Central memory CD8-positive, alpha-beta T cell (primary cell): ENCODE measurements at regions not wholly inside any gene's neighbourhood (a gene's known extent, or its start where the extent isn't known, plus 50 kb on each side); places are given as distances from the start of the nearest gene placed in this dataset.
"Not testable (repeated sequence)": the region's sequence is repeated elsewhere in the genome, so short reads cannot be mapped to it uniquely, and the experiment has no call there.

ENCODE experiments used
- ATAC-seq: fragments of 150-1000 bp; cut with Tn5 transposase; replicated peaks from 2 replicates; pipeline ENCODE4 v1.10.0; 2022; ENCODE audit warnings: mild to moderate bottlenecking, moderate FRiP score, moderate number of reproducible peaks; ENCODE audit not compliant: poor library complexity, severe bottlenecking; ENCODE audit errors: extremely low read depth
- DNase-seq, 2 donors: peaks; one replicate each; pipeline ENCODE4 v3.0.0; 2021; ENCODE audit warnings: low spot score in 2 of 2
- H3K27ac Mint-ChIP-seq: one replicate; pipeline ENCODE4 v1.8.0; 2022; ENCODE audit warnings: low read depth, mild to moderate bottlenecking, moderate library complexity, mixed read lengths
- H3K27me3 Mint-ChIP-seq: one replicate; pipeline ENCODE4 v1.8.0; 2022; ENCODE audit warnings: mixed read lengths
- H3K36me3 Mint-ChIP-seq: one replicate; pipeline ENCODE4 v1.8.0; 2022; ENCODE audit warnings: mild to moderate bottlenecking, moderate library complexity, mixed read lengths; ENCODE audit not compliant: insufficient read depth
- H3K4me1 Mint-ChIP-seq: one replicate; pipeline ENCODE4 v1.8.0; 2022; ENCODE audit warnings: mixed read lengths
- H3K4me3 Mint-ChIP-seq: one replicate; pipeline ENCODE4 v1.8.0; 2022; ENCODE audit warnings: mild to moderate bottlenecking, moderate library complexity, mixed read lengths
- H3K9me3 Mint-ChIP-seq: one replicate; pipeline ENCODE4 v1.8.0; 2022; ENCODE audit warnings: mixed read lengths

DNA sequence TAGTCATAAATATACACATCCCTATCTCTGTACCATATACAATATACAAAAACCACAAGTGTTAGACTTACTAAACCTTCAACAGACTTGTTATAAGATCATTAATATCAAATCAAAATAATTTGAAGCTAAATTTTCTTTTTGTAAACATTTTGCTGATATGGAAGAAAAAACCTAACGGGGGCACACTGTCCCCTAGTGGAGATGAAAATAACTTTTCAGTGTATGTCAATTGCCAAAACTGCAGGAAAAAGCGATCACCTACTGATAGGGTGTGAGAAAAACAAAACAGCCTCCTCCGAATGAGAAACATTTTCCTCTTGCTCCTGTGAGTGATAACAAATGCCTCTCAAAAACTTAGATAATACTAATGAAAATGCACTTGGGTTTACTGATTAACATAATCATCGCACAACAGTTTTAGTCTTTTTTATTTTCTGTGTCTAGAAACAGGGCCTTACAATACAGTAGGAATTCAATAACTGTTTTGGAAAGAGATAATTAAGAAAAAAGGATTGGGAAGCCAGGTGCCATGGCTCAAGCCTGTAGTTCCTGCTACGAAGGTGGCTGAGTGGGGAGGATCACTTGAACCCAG, 322.7 kb downstream of the CRPPA start:
- Mint-ChIP-seq H3K9me3 (no peaks in the 10 kb centered on the region), H3K4me3 (no peak overlapping the region), H3K27ac (no peak overlapping the region), H3K36me3 (no peaks in the 10 kb centered on the region), H3K4me1 (no peaks in the 10 kb centered on the region), H3K27me3 (peaks cover 27% of the 10 kb centered on the region)
- DNase-seq: no peak
- ATAC-seq: no peak

DNA sequence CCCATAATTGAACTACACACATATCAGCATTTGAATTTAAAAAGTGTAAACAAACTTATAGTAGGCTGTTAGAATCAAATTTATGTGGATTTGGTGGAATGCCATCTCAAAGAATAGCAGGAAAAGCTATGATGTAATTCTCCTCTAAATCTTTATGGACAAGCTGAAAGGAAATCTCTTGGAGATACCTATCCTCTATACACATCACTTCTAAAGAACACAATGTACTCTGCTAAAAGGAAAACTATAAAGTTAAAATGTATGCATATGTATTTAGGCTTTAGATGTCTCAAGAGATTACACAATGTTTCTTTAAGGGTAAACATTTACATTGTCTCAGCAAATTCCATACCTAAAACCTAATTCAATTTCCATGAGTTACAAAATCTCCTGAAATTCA, 323.3 kb downstream of the CRPPA start:
- H3K9me3 Mint-ChIP-seq: no peaks in the 10 kb centered on the region
- no peak for ATAC-seq
- DNase-seq: no peak

GRCh38 chr7:16095171-16095950, 326.0 kb downstream of the CRPPA start:
- H3K4me3 Mint-ChIP-seq: no peak overlapping the region
- ATAC-seq: no peak

More for the DNA sequence above, 323.3 kb downstream of the CRPPA start:
- Mint-ChIP-seq H3K36me3 (no peaks in the 10 kb centered on the region), H3K4me3 (no peak overlapping the region), H3K4me1 (no peaks in the 10 kb centered on the region), H3K27me3 (peaks cover 30% of the 10 kb centered on the region), H3K27ac (no peak overlapping the region)

GRCh38 chr7:16094651-16095050, 326.7 kb downstream of the CRPPA start:
- no peaks in the 10 kb centered on the region for H3K4me1 Mint-ChIP-seq

More at GRCh38 chr7:16095171-16095950, 326.0 kb downstream of the CRPPA start:
- no peak for DNase-seq
- Mint-ChIP-seq H3K9me3 (no peaks in the 10 kb centered on the region), H3K4me1 (no peaks in the 10 kb centered on the region), H3K27ac (no peak overlapping the region), H3K36me3 (no peaks in the 10 kb centered on the region), H3K27me3 (peaks cover 23% of the 10 kb centered on the region)

DNA sequence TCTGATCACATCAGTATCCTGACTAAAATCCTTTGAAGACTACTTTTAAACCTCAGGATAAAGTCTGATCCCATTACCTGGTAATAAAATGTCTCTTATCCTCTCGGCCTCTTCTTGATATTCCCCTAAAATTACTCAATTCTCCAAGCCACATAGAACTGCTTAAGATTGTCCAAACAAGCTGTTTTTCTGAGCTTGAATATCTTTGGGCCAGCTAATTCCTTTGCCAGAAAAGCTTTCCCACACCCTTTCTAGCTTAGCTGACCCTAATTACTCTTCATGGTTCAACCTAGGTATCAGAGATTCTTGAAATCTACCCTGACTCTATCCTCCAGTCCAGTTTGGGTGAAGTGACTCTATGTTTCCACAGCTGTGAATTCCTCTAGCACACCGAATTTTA, 328.6 kb downstream of the CRPPA start:
- H3K9me3 Mint-ChIP-seq: no peaks in the 10 kb centered on the region
- no peaks in the 10 kb centered on the region for H3K36me3 Mint-ChIP-seq
- ATAC-seq: no peak
- H3K4me1 Mint-ChIP-seq: no peaks in the 10 kb centered on the region
- H3K27me3 Mint-ChIP-seq: peaks cover 15% of the 10 kb centered on the region
- no peak overlapping the region for H3K4me3 Mint-ChIP-seq
- DNase-seq: no peak
- H3K27ac Mint-ChIP-seq: no peak overlapping the region

More at GRCh38 chr7:16094651-16095050, 326.7 kb downstream of the CRPPA start:
- DNase-seq (no peak), ATAC-seq (no peak)
- H3K4me3 Mint-ChIP-seq: no peak overlapping the region
- peaks cover 23% of the 10 kb centered on the region for H3K27me3 Mint-ChIP-seq
- H3K27ac Mint-ChIP-seq: no peak overlapping the region
- no peaks in the 10 kb centered on the region for H3K9me3 Mint-ChIP-seq
- no peaks in the 10 kb centered on the region for H3K36me3 Mint-ChIP-seq

DNA sequence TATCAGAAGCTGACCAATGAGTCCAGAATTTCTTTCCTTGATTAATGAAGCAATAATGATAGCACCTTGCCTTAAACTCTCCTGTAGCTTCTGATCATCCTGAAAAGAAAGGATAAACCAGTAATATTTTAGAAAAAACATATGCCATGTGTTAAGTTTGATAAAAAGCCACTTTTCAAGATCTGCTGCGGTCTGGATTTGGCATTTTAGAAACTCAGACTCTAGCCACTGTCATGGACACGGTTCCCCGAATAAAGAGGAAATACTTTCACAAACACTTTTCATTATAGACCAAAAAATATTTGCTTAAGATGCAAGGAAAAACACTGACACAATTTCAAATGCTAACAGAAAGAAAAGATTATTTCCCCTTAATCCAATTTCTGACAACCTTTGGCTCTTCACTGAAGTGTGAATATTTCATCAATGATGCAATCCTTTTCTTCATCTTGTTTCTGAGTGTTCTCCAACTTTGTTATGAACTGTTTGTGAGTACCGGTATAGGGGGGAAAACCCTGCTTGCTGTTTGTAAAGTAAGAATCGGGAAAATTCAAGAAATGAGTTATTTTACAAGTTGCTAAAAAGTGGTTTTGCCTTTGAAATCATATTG, 329.5 kb downstream of the CRPPA start:
- Mint-ChIP-seq H3K27me3 (peaks cover 15% of the 10 kb centered on the region), H3K9me3 (no peaks in the 10 kb centered on the region), H3K4me3 (no peak overlapping the region), H3K27ac (no peak overlapping the region), H3K36me3 (no peaks in the 10 kb centered on the region), H3K4me1 (no peaks in the 10 kb centered on the region)
- ATAC-seq (no peak), DNase-seq (no peak)

DNA sequence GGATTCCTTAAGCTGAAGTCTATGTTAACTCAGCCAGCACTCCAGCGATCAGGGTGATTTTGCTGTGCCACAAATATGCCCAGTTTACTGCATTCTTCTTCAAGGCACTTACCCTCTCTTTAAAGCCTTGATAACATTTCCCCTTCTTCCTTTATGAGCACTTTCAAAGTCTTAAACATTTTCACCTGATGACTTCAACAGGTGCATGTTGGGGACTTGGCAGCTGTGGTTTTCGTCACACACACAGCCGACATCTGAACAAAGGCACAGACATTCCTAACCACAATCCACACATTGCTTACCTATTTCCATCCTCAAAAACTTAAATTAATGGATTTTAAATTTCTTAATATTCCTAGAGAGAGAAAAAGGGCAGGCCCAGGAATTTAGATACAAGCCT, 331.5 kb downstream of the CRPPA start:
- no peaks in the 10 kb centered on the region for H3K36me3 Mint-ChIP-seq
- no peak for DNase-seq
- H3K4me1 Mint-ChIP-seq: no peaks in the 10 kb centered on the region

DNA sequence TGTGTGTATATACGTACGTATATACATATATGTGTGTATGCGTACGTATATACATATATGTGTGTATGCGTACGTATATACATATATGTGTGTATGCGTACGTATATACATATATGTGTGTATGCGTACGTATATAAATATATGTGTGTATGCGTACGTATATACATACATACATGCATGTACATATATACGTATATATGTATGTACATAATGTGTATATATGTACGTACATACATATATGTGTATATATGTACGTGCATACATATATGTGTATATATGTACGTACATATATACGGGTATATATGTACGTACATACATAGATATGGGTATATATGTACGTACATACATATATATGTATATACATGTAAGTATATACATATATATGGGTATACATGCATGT, 332.1 kb downstream of the CRPPA start:
- Mint-ChIP-seq H3K36me3 (no peaks in the 10 kb centered on the region), H3K4me1 (no peaks in the 10 kb centered on the region), H3K27ac (no peak overlapping the region), H3K9me3 (no peaks in the 10 kb centered on the region), H3K27me3 (peaks cover 15% of the 10 kb centered on the region), H3K4me3 (no peak overlapping the region)
- no peak for ATAC-seq
- no peak for DNase-seq

More for the DNA sequence above, 331.5 kb downstream of the CRPPA start:
- no peak overlapping the region for H3K4me3 Mint-ChIP-seq
- no peak overlapping the region for H3K27ac Mint-ChIP-seq
- no peaks in the 10 kb centered on the region for H3K9me3 Mint-ChIP-seq
- no peak for ATAC-seq
- peaks cover 15% of the 10 kb centered on the region for H3K27me3 Mint-ChIP-seq

DNA sequence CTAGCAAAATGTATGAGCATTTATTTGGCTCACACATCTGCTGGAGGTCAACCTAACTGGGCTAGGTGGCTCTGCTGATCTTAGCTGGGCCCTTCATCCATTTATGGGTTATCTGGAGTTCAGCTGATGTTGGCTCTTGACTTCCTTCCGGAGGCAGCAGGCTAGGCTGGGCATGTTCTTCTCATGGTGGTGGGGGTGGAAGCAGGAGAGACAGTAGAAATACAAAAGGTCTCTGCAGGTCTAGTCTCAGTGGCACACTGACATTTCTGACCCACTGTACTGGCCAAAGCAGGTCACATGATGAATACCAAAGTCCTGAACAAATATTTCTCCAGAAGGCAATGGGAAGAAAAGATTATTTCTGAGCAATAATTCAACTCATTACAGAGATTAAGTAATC, 334.6 kb downstream of the CRPPA start:
- Mint-ChIP-seq H3K9me3 (no peaks in the 10 kb centered on the region), H3K27me3 (no peaks in the 10 kb centered on the region), H3K36me3 (no peaks in the 10 kb centered on the region), H3K4me3 (no peak overlapping the region), H3K27ac (no peak overlapping the region), H3K4me1 (no peaks in the 10 kb centered on the region)
- no peak for DNase-seq
- ATAC-seq: no peak

DNA sequence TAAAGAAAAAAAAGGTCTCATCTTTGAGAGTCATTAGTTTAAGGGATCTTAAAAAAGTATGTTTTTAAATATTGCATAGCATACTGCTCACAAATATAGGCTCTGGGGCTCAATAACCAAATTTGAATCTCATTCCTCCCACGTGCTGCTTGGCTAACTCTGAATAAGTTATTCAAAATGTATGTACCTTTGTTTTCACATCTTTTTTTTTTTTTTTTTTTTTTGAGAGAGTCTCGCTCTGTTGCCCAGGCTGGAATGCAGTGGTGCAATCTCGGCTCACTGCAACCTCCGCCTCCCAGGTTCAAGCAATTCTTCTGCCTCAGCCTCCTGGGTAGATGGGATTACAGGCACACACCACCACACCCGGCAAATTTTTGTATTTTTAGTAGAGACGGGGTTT, 335.6 kb downstream of the CRPPA start:
- not testable (repeated sequence) for H3K36me3 Mint-ChIP-seq, H3K27ac Mint-ChIP-seq, H3K9me3 Mint-ChIP-seq, DNase-seq, H3K27me3 Mint-ChIP-seq, H3K4me1 Mint-ChIP-seq, H3K4me3 Mint-ChIP-seq, ATAC-seq

DNA sequence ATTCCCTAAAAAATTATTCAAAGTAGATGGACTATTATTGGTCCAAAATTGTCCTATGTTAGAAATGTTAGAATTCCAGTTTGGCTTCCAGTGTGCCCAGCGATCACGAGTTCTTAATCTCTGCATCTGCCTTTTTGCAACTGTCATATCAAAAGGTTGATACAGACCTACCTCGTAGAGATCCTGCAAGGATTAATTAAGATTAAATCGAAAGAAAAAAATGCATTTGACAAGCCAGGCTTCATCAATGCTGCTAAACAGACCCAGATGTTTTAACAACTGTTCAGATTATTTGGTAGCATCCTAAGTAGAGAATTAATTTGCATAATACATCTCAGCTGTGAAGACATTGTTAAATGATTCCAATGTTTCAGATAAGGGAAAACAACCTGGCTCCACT, 336.5 kb downstream of the CRPPA start:
- peaks cover 3% of the 10 kb centered on the region for H3K4me1 Mint-ChIP-seq
- H3K27ac Mint-ChIP-seq: no peak overlapping the region
- no peaks in the 10 kb centered on the region for H3K9me3 Mint-ChIP-seq
- H3K4me3 Mint-ChIP-seq: no peak overlapping the region
- ATAC-seq: no peak
- no peaks in the 10 kb centered on the region for H3K36me3 Mint-ChIP-seq
- H3K27me3 Mint-ChIP-seq: no peaks in the 10 kb centered on the region
- DNase-seq: no peak

DNA sequence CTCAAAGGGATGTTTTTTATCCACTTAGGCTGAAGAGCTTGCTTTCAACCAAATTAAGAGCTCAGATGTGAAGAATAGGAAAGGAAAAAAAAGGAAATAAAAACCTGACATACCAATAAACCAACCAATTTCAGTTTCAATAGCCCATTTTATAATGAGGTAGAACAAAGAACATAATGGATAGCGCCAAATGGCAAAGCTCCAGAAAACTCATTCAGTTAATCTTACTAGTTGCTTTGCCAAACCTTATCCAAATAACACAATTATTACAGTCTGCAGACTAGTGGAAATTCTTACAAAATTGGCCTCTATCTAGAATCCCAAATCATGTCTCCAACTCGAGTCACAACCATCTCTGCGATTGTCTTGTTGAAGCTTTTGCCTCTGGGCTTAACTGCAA, 337.0 kb downstream of the CRPPA start:
- DNase-seq (no peak), ATAC-seq (no peak)
- H3K27me3 Mint-ChIP-seq: no peaks in the 10 kb centered on the region
- peaks cover 8% of the 10 kb centered on the region for H3K4me1 Mint-ChIP-seq
- no peaks in the 10 kb centered on the region for H3K9me3 Mint-ChIP-seq
- no peaks in the 10 kb centered on the region for H3K36me3 Mint-ChIP-seq
- H3K27ac Mint-ChIP-seq: no peak overlapping the region
- no peak overlapping the region for H3K4me3 Mint-ChIP-seq

GRCh38 chr7:16083931-16084330, 337.4 kb downstream of the CRPPA start:
- Mint-ChIP-seq H3K27me3 (no peaks in the 10 kb centered on the region), H3K27ac (no peak overlapping the region), H3K36me3 (no peaks in the 10 kb centered on the region), H3K4me1 (peaks cover 12% of the 10 kb centered on the region), H3K4me3 (no peak overlapping the region), H3K9me3 (no peaks in the 10 kb centered on the region)
- no peak for ATAC-seq
- DNase-seq: no peak
